Caki2 (cell line): ENCODE measurements at regions not wholly inside any gene's neighbourhood (a gene's known extent, or its start where the extent isn't known, plus 50 kb on each side); places are given as distances from the start of the nearest gene placed in this dataset.

Source experiments
- DNase-seq: peaks from one replicate; pipeline ENCODE4 v3.0.0-alpha.2; 2015; ENCODE audit warnings: low read depth
- in situ Hi-C: cut with HindIII; loops from 2 replicates; pipeline ENCODE4 v1.10.0; 2016; ENCODE audit warnings: low sequenced_read_pairs, low pct_unique_long_range_greater_than_20kb, mixed read lengths

DNA sequence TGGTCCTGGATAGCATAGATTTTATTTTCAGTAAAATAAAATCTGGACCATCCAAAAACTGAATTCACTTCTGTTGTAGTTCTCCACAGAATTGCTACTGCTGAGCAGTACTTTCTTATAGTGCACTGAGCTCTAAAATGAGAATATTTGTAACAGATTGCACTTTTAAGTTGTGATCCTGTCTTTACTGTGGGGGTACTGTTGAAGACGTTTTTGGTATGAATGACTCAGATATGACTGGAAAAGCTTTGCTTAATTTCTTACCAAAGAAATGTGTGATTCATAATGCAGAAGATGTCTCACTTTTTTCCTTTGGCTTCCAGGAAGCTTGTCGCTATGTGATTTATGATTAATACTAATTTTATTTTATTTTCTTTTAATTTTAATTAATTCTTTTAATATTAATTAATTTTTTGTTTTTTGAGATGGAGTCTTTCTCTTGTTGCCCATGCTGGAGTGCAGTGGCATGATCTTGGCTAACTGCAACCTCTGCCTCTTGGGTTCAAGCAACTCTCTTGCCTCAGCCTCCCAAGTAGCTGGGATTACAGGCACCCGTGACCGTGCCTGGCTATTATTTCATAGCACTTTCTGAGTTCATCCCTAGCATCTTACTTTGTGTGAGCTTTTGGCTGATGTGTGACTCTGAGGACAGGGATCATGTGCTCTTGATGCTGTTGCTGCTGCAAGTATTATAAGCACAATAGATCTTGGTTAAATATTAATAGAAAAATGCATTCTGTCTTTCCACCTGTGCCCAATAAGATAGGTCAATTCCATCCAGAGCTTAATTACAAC, 557.6 kb upstream of the AMELY start:
- in situ Hi-C loops: no loop called here
- DNase-seq: no peak

DNA sequence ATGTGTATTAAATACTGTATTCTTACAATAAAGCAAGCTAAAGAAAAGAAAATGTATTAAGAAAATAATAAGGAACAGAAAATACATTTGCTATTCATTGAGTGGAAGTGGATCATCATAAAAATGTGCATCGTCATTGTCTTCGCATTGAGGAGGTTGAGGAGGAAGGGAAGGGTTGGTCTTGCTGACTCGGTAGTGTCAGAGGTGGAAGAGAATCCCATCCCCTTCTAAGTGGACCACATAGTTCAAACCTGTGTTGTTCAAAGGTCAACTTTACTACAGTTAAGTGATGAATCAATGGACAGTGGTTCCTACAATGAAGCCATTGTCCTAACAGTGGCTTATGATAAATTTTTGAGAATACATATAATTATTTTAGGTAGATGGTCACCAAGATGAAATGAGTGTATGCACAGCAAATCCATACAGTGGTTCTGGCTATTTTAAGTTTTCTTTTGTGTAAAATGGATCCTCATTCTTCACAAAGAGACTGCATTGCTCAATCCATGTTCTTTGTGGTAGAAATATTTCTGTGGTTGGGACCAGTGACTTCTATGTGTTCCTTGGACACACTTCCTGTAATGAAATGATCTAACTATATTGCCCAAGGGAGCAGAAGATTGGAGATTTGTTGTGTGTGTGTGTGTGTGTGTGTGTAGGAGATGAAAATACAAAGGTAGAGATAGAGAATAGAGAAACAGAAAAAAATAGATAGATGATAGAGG, 556.4 kb upstream of the AMELY start:
- in situ Hi-C loops: no loop called here

DNA sequence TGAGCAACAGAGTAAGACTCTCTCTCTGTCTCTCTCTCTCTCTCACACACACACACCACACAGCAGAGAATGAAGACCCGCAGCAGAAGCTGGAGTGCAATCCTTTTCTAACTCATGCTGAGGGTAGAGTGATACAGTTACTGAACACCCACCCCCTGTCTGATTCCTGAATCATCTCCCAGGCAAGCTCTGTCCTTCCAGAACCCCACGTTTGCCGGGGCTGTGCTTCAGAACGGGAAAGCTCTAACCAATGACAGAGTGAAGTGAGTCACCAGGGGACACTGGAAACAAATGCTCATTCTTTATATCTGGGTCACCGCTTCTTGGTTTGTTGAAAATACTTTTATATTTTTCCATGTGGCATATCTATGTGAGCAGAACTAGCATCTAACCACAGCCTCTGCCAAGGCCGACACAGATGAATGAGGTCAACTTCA, 553.7 kb upstream of the AMELY start:
- peak; percentile 66 for DNase-seq

More for the DNA sequence above, 556.4 kb upstream of the AMELY start:
- no peak for DNase-seq

DNA sequence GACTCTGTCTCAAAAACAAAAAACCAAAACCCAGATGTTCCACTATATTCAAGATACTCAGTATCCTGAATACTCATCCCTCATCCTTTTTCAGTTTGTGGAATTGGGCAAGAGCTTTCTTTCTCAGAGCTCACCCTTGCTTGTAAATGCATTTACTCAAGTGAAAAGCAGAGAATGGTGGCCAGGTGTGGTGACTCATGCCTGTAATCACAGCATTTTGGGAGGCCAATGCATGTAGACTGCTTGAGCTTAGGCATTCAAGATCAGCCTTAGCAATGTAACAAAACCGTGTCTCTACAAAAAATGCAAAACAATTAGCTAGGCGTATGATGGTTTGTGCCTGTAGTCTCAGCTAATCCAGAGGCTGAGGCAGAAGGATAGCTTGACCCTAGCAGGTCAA, 553.2 kb upstream of the AMELY start:
- DNase-seq: no peak

More for the DNA sequence above, 553.7 kb upstream of the AMELY start:
- in situ Hi-C loops: no loop called here

DNA sequence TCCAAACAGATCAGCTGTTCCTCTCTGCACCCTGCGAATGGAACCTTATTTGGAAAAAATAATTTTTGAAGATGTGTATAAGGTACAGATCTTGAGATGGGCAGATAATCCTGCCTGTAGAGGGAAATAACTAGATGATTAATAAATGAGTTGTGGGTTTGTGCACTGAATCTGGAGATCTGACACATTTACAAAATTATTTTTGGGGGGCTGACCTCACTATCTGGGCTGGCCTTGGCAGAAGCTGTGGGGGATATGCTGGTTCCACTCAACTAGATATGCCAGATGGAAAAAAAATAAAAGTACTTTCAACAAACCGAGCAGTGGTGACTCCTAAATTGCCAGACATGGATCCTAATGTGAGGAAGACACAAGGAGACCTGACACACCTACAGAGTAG, 552.2 kb upstream of the AMELY start:
- DNase-seq: no peak
- in situ Hi-C loops: no loop called here

More for the DNA sequence above, 553.2 kb upstream of the AMELY start:
- in situ Hi-C loops: no loop called here

DNA sequence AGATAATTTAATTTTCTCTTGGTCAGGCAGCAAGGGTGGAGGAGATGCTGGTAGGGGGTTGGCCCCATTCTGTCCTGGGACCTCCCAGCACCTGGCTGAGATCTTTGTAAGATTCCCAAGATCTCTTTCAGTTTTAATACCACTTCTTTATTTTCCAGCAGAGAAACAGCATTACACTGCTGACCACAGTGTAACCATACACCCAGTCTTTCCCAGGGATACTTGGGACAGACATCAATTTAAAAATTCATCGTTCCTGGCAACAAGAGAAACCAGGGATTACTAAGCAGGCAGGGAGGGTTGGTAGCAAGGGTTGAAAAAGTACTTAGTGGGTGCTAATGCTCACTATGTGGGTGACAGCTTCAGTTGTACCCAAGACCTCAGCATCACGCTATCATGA, 551.6 kb upstream of the AMELY start:
- in situ Hi-C loops: no loop called here
- DNase-seq: no peak

DNA sequence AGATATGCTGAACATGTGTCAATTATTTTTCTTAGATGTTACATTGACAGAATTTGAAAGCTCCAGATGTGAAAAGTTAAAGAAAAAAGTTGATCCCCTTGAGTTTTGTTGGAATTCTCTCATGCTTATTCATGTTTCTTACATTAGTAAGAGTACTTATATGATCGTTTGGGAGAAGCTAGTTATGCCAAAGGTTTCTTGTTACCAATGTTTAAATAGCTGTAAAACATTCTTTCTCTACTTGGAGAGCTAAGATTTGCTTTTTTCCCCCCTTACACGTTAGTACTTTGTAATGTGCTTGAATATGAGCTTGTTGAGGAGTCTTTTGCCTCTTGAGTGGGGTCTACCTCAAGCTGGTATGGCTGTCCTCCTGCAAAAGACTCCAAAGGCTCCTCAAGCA, 551.1 kb upstream of the AMELY start:
- in situ Hi-C loops: no loop called here
- DNase-seq: no peak

DNA sequence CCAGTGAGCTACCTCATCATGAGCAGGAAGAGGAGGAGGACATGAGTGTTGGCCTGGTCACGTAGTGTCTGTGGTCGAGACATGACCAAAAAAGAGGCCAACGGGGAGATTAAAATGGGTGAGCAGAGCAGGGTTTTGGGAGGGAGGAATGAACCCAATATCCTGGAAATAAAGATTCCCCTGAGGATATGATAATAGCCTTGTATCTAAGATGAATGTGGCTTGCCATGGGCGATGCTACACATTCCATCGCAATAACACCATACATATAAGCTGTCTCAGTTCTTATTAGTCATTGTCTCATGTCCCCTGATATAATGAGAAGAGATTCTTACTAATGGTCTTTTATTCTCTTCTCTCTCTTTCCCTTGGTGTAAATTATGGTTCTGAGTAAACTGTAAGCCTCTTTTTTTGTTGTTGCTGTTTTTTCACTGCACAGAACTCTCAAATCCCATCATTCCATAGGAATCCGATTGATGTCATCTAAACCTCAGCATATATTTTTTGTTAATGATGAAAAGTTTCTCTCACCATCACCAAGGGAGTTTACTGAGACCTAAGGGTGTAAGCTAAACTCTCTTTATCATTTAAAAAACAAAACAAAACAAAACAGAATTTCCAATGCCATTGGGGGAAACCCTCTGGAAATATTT, 550.4 kb upstream of the AMELY start:
- in situ Hi-C loops: no loop called here
- peak; percentile 35 for DNase-seq

DNA sequence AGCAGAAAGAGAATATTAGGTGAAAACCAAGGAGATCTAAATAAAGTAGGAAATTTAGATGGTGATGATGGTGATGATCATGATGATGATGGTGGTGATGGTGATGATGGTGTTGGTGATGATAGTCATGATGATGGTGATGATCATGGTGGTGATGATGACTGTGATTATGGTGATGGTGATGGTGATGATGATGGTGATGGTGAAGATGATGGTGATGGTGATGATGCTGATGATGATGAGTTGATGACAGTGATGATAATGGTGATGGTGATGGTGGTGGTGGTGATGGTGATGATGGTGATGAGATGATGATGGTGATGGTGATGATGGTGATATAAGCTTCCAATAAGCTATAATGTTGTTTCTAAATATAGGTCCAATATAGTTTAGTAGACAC, 548.2 kb upstream of the AMELY start:
- in situ Hi-C loops: no loop called here
- DNase-seq: no peak

DNA sequence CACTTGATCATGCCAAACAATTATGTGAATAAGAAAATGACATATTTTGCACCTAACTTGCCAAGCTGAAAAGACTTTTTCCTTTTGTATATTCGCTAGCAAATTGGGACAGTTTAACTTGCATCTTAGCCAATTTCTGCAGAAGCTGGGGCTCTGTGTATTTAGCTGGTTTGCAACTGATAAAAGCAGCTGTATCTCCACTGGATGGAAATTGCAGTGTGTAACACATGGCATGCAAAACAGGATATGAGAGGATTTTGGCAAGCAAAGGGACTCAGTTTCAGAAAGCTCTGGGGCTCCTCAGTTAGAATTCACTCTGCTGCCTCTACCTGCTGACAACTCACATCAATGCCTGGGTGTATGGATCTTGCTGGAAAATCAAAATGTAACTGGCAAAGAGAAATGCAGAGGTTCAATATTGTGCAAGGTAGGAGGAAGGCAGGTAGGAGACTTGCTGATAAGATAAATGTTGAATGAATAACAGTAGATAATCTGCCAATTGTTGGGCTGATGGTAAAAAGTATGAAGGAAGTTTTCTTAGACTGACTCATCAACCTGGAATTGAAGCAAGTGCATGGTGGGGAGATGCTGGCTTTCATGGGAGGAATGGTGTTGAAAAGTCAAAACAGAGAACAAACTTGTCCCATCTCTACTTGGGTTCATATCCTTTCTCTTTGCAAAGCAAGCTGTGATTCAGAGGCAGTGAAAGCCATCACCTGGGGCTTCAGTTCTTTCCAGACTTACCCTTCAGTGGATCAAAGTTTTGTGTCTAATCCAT, 546.9 kb upstream of the AMELY start:
- DNase-seq: no peak
- in situ Hi-C loops: no loop called here

DNA sequence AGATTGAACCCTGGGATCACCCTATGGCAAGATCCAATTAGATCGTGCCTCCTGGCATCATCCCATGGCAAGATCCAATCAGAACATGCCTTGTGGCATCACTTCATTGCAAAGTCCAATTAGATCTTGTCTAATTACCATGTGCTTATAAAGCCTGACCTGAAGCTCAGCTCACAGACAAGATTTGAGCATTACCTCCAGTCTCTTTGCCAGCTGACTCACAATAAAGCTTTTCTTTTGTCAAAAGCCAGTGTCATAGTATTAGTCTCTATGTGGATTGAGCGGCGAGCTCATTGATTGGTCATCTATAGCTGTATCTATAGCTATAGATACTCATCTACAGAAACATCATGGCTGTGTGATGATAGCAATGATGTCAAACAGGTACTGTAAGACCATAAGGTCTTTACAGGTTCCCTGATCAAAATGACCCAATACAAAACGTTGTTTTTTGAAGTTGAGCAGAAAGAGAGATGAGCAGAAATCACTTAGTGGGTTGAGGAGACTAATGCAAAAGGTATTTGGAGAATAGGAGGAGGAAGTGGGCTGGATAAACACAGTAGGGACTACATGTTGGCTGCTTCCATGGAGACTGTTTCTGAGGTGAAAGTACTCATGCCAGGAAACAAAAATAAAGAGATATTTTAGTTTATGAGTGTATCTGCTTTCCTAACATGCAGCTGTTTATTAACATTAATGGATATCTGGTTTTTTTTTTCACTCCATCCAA, 545.9 kb upstream of the AMELY start:
- in situ Hi-C loops: no loop called here
- DNase-seq: peak; percentile 41

DNA sequence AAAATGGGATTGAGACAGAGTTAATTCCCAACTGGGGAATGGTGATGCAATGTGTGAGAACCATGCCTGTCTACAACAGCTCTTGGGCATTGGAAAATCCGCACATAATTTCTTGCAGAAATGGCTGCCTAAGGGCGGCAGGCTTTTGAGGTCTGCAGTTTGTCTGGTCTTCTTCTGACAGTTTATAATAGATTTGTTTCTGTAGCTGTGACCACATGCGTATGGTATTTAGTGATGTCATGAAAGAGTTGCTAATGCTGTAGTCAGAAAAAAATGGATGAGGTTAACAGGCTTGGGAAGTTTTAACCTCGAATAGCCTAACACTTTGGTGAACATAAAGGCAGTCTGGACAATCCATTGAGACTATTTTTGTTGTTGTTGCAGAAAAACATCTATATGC, 544.1 kb upstream of the AMELY start:
- in situ Hi-C loops: no loop called here
- peak; percentile 39 for DNase-seq

DNA sequence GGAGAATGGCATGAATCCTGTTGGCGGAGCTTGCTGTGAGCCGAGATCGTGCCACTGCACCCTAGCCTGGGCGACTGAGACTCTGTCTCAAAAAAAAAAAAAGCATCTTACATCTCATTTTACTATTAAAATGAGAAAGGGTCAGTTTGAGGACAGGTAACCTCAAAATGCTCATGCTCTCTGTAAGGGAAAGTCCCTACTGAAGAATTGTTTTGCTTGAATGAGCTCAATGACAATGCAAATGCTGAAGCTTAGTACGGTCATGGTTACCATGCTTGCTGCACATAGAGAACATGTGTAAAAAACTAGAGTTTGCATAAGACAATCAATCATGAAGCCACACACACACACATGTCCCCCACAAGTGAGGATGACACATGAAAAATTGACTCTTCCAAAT, 541.8 kb upstream of the AMELY start:
- in situ Hi-C loops: no loop called here

DNA sequence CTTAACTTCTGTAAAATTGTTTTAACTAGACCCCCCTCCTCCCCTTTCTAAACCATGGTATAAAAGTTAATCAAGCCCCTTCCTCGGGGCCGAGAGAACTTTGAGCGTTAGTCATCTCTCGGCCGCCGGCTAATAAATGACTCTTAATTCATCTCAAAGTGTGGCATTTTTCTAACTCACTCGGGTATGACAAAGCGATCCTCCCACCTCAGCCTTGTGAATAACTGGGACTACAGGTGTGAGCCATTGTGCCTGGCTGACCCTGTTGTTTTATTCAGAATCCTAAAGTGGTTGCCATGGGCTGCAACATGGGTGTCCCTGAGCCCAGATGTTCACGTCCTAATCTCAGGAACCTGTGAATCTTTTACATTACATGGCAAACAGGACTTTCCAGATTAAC, 540.7 kb upstream of the AMELY start:
- peak; percentile 59 for DNase-seq
- in situ Hi-C loops: no loop called here

More for the DNA sequence above, 541.8 kb upstream of the AMELY start:
- DNase-seq: peak; percentile 70

DNA sequence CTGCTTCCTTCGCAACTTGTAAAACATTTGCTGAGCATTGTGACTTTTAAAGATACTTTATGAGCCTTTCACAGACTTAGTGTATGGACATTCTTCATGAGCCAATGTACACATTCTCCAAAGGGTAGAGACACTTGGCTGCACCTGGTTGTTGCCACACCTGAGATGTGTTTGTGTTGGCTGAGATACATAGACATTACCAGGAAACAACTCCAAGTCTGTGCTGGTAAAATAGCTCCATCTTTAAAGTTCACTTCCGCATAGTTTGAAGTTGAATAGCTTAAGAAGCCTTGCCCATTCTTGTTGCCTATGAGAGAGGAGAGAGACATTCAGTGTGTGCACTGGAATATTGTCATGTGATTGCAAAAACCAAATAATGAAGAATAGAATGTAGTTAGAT, 538.3 kb upstream of the AMELY start:
- peak; percentile 56 for DNase-seq
- in situ Hi-C loops: no loop called here

DNA sequence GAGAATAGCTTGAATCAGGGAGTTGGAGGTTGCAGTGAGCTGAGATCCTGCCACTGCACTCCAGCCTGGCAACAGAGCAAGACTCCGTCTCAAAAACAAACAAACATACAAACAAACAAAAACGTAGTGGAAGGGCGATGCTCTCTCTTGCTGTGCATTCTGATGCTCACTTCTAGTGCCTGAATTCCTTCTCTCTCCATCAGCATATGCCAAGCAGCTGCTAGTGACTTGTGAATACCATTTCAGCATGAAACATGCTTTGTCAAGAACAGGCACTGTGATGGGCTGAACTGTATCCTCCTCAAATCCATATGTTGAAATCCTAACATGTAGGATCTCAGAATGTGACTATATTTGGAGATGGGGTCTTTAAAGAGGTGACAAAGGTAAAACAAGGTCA, 537.1 kb upstream of the AMELY start:
- in situ Hi-C loops: no loop called here
- no peak for DNase-seq

DNA sequence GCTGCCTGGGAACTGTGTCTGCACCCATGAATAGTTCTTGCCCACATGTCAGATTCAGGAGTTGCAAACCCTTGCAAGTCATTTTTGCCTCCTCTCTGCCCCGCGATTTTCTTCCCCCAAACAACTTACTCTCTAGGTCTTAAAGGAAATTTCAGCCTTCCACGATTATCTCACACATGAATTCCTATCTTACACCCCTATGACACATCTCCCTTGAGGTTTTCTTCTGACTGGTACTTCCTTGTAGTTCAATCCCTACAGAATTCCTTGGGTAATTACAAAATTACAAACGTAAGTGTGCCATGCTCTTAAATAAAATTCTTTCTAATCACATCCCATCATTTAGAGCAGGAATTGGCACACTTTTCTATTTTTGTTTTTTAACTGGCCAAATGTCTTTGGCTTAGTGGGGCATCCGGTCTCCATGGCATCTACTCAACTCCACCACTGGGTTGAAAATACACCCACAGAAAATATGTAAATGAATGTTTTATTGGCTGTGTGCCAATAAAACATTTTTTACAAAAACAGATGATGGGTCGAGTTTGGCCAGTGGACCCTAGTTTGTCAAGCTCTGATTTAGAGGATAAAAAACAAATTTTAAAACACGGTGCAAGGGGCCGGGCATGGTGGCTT, 536.4 kb upstream of the AMELY start:
- no peak for DNase-seq
- in situ Hi-C loops: no loop called here
